CD1c-positive myeloid dendritic cell (primary cell): ENCODE measurements at regions not wholly inside any gene's neighbourhood (a gene's known extent, or its start where the extent isn't known, plus 50 kb on each side); places are given as distances from the start of the nearest gene placed in this dataset.
A peak's percentile ranks its signal among the peaks of the same experiment; 100 is the strongest.
"Not testable (repeated sequence)": the region's sequence is repeated elsewhere in the genome, so short reads cannot be mapped to it uniquely, and the experiment has no call there.

ENCODE experiments used
- DNase-seq: peaks from one replicate; pipeline ENCODE4 v3.0.0-alpha.2; 2016; ENCODE audit errors: extremely low spot score

DNA sequence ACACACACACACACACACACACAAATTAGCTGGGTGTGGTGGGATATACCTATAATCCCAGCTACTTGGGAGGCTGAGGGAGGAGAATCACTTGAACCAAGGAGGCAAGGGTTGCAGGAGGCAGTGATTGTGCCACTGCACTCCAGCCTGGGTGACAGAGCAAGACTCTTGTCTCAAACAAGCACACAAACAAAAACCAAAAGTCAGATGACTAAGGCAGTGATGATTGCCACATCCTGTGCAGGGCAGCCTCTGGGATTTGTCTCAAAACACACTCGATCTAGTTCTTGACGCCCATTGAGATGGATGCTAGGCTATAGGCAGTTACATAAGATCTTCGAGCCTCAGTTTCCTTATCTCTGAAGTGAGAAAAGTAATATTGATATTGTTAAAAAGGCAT is 183.1 kb upstream of the NOTCH2NLA start:
- not testable (repeated sequence) for DNase-seq

DNA sequence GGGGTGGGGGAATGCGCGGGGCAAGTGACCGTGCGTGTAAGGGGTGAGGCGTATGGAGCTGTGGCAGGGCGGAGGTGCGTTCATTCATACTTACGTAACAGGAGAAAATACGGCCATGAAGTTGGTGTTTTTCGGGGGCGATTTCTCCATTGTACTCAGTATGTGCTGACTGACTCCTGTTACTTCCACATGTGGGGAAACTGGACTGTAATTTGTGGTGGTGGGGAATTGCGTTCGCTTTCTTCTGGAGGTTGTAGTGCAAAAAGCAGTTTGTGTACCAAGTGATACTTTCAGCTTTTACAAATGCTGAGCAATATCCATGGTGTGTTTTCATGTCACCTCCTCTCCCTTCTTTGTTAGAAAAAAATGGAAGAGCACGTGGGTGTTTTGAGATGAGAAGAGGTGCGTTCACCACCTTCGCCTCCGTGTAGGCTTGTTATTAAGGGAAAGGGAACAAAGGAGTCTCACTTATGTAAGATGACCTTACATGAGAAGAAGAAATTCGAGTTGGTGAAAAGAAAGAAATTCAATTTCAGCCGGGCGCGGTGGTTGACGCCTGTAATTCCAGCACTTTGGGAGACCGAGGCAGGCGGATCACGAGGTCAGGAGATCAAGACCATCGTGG is 181.1 kb upstream of the NOTCH2NLA start:
- peak; percentile 62 for DNase-seq

DNA sequence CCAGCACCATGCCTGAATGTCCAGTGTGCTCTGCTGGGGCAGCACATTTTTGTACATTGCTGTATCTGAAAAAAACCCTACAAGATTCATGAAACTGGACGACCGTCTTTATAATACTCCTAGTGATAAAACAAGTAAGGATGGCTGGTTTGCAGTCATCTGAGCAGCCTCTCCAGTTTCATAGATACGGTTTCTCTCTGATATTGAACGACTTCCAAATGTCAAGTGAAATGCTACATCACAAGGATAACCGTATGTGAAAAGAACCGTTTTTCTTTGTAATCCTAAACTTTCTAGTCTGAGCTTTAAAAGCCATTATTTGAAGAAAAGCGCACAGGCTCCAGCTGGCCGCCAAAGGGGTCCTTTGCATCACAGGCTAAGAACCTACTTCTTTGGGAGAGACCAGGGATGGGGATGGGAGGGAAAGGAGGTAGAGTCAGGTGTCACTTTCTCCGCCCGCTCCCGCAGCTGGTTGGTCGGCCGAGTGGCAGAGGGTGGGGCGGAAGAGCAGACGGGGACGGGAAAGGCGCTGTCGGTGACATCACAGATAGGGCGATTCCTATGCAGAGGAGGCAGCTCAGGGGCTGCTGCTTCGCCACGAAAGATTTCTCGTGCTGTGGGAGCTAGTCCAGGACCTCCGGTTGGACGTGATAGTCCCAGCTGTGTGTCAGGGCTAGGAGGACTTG is 180.4 kb upstream of the NOTCH2NLA start:
- not testable (repeated sequence) for DNase-seq

DNA sequence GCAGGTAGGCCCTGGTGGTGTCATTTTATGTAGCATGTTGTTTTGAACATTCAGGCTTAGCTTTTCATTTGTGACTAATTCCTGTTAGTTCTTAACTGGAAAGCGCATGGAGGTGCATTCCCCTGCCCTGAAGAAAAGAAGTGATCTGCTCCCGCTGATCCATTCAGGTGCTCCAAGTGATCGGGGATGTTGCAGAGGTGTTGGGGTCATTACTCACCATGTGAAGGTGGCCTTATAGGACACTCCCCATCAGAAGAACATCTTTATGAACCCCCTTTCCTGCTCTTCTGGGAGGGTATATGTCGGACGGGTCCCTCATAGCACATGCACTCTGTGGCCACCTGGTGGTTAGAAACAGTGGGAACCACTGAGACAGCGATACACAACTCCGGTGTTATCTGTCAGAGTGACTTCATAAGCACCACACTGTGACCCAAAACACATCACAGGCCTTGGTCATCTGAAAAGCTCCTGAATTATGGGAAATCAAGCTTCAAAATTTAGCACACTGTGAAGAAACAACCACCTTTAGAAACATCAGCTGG is 172.5 kb upstream of the NOTCH2NLA start:
- peak; percentile 1 for DNase-seq

DNA sequence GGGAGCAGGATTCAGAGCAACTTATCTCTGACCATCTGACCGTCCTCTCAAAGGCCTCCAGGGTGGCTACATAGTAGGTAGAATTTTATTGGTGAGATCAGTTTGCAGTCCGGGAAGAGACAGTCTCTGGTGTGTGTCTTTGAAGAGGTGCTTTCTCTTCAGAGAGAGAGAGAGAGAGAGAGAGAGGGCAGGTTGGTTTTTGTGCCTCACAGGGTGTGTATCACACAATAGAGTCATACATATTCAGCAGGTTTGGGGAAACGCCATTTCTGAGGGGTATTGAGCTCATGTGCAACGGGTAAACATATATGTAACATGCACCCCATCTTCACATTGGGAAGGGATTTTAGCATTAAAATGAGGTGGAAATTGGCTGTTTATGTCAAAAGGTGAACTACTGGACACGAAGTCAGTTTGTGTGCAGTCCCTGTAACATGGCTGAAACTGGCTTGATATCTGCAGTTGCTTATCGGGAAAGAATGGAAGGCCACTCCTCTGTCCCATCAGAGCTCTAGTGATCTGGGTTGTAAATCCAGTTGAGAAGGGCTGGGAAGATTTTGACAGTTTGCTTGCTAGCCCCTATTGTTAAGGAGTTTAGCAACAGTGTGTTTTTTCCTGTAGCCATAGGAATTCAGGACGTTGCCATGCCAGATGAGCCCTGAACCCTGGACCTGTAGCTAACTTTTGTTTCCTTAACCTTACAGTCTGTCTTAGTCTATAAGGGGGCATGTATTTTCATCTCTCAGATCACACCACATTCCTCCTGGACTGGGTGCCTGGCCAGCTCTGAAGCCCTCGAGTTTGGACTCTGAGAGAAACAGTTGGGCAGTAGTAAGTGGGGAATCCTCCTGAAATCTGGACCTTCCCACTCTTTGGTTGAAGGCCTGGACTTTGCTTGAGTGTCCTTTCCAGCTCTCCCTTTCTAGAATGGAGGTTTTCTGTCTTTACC is 171.6 kb upstream of the NOTCH2NLA start:
- DNase-seq, result not testable (repeated sequence)

DNA sequence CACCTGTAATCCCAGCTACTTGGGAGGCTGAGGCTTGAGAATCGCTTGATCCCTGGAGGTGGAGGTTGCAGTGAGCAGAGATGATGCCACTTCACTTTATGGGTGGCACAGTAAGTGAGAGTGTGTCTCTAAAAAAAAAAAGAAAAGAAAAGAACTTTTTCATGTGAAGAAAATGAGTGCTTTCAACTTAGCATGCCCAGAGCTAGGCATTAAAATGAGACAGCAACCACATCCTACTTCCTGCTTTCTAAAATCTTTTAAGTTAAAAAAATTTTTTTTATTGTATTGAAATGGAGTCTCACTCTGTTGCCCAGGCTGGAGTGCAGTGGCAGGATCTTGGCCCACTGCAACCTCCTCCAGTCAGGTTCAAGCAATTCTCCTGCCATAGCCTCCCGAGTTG is 170.4 kb upstream of the NOTCH2NLA start:
- DNase-seq, result not testable (repeated sequence)

DNA sequence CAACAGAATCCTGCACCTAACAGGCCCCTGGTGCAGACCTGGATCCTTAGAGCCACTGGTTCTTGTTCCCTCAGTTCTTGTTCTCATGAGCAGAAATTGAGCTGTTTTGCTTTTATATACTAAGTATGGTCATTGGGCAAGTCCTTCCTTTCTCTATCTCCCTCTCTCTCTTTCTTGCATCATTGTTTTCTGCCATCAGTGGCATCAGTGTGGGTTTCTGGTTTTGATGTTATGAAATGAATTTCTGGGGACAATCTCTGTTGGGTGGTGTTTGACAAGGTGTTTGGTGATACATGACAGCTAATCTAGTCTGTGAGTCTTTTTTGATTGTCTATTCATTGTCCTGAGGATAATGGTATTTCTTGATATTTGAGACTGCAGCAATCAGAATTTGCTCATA is 168.0 kb upstream of the NOTCH2NLA start:
- DNase-seq, result not testable (repeated sequence)

DNA sequence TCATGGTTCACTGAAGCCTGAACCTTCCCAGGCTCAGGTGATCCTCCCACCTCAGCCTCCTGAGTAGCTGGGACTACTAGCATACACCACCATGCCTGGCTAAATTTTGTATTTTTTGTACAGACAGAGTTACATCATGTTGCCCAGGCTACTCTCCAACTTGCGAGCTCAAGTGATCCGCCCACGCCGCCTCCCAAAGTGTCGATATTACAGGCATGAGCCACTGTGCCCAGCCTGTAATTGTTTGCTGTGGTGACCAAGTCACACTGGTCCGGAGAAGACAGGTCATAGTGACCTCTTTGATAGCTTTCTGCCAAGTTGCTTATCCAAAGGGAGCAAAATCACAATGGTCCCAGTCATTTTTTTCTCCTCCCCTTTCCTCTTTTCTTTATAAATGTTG is 167.4 kb upstream of the NOTCH2NLA start:
- DNase-seq, result not testable (repeated sequence)

DNA sequence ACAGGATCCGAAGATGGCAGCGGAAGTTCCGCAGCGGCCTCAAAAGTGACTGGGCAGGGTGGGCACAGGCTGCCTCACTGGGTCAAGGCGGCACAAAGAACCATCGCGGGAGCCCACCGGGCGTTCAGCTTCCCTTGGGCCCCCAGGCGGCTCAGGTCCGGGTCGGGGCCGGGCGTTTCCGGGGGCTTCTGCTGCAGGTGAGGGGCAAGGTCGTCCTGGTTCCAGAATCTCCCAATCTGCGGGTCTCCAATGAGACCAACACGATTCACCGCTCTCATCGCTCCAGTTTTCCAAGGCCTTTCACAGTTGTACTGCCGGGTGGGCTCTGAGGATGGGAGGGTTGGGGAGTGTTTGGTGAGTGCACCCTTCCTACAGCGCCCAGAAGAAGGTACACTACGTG is 165.0 kb upstream of the NOTCH2NLA start:
- not testable (repeated sequence) for DNase-seq

DNA sequence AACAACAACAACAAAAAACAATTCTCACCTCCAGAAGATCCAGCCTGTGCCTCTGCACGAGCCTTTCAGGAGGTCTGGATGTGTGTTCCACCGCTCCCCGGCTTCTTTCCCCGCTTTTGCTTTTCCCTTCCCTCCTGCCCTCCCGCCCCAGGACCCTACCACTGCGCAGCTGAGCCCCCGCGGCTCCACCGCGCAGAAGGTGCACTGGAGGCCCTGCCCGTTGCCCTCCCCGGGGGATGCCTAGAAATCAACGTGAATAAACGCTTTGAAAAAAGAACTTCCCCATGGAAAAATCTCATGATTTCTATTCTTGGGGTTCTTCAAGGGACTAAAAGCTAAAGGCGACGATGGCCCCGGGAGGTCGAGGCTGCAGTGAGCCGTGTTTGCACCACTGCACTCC is 164.3 kb upstream of the NOTCH2NLA start:
- DNase-seq, result not testable (repeated sequence)

DNA sequence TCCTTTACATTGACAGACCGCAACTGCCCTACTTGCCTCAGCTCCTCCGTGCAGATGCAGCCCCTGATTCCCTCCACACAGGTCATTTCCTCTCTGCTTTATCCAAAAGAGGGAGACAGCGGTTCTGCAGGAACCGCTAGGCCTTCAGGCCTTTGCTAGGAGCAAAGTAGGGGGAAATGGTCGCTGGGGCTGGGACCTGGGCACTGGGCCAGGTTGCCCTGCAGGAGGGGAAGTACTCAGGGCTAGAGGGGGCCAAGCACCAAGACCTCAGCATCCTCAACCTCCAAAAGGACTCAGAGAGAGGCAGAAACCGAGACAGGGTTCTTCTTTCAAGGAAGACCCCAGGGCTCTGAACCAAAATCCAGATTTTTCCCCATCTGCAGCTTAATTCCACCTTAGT is 160.4 kb upstream of the NOTCH2NLA start:
- DNase-seq, result peak; percentile 10

DNA sequence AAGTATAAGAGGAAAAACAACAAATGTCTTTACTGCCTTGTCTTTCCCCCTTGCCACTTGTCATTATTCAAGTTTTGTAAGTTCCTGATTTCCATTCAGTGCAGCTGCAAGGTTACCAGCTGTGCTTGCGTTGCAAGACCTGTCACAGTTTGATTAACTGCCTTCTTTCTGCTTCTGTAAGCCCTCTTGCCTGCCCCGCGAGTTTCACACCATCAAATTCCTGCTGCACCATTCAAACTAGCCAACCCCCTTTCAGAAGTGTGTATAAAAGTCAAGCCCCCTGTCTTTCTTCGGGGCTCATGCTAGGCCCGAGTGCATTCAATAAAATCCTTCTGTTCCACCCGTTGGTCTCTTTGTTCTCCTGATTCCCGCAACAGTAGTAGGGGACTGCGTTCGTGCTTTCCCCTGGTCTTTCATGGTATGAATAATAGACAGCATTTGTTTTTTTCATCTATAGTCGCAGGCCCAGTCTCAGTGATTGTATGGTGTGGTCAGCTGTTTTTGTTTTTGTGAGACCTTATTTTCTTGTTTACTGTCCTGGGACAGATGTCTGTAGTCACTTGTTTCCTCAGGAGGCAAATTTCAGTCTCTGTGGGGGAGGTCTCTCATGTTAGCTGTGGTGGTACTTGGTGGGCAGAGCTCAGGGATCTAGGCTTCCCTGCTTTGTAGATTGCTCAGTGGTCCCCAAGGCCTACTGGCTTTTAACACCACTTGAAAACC is 159.1 kb upstream of the NOTCH2NLA start:
- DNase-seq, result peak; percentile 43

DNA sequence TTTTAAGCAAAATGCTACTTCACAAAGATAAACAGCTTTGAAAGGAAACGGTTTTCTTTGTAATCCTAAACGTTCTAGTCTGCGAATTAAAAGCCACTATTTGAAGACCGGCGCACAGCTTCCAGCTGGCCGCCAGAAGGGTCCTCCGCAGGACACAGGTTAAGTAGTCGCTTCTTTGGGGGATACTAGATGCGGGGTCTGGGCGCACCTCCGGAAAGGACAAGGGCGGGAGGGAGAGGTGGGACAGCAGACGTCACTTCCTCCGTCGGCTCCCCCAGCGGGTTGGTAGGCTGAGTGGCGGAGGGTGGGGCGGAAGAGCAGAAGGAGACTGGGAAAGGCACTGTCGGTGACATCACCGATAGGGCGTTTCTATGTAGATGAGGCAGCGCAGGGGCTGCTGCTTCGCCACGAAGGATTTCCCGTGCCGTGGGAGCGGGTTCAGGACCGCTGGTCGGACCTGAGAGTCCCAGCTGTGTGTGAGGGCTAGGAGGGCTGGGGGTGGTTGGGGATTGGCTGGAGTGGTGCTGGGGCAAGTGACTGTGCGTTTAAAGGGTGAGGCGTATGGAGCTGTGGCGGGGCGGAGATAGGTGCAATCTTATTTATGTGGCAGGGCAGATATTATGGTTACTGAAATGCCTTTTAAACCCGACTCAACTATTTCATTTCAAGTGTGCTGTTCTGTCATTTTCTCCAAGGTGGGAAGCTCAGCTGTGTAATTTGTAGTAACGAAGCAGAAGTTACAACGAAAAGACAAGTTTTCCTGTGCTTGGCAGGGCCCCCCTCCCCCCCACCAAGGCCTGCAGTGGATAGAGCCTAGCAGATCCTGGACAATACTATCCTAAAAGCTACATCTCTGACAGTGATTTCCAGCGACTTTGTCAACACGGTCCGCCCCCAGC is 158.3 kb upstream of the NOTCH2NLA start:
- peak; percentile 93 for DNase-seq

DNA sequence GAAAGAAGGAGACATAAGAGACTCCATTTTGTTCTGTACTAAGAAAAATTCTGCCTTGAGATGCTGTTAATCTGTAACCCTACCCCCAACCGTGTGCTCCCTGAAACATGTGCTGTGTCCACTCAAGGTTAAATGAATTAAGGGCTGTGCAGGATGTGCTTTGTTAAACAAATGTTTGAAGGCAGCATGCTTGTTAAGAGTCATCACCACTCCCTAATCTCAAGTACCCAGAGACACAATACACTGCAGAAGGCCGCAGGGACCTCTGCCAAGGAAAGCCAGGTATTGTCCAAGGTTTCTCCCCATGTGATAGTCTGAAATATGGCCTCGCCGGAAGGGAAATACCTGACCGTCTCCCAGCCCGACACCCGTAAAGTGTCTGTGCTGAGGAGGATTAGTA is 152.4 kb upstream of the NOTCH2NLA start:
- DNase-seq, result not testable (repeated sequence)

DNA sequence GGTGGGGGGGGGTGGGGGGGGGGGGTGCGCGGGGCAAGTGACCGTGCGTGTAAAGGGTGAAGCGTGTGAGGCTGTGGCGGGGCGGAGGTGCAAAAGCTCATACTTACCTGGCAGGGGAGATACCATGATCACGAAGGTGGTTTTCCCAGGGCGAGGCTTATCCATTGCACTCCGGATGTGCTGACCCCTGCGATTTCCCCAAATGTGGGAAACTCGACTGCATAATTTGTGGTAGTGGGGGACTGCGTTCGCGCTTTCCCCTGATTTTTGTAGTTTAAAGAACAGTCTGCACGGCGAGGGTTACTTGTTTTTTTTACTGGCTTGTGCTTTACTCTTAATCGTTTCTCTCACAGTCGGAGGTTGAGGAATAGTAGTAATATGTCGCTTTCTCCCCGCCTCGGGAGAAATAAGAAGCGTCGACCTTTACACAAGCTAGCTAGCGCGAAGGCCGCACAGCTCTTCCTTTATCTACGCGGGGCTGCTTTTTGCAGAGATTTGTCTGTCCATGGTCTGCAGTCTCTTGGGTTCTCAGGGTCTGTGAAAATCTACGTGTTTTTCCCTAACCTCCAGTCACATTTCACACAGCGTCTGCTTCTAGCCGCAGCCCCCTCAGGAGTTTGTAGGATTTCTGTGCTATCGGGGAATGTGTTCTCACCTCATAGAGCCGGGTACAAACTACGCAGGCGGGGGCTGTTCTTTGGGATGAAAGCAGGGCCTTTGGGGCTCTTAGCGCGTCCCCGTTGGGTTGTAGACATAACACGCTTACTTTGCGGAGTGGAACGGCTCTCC is 148.1 kb upstream of the NOTCH2NLA start:
- peak; percentile 98 for DNase-seq

DNA sequence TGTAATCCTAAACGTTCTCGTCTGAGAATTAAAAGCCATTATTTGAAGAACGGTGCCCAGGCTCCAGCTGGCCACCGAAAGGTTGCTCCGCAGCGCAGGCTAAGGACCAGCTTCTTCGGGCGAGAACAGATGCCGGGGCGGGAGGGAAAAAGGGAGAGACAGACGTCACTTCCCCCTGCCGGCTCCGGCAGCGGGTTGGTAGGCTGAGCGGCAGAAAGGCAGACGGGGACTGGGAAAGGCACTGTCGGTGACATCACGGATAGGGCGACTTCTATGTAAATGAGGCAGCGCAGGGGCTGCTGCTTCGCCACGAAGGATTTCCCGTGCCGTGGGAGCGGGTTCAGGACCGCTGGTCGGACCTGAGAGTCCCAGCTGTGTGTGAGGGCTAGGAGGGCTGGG is 147.5 kb upstream of the NOTCH2NLA start:
- peak; percentile 75 for DNase-seq

DNA sequence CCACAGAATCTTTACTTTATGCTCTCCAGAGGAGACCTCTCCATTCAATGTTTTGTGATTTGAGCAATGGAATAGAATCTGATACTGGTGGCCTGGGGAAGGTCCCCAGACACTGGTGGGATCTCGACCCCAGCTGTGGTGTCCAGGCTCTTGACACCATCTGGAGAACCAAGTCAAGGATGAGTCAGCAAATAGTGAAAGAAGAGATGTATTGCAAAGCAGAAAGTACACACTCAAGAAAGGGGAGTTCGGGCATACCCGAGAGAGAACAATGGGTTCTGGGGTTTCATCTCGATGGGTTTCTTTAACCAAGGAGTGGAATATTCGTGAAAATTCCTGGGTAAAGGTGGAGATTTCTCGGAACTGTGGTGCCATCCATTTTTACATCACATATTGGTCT is 146.3 kb upstream of the NOTCH2NLA start:
- not testable (repeated sequence) for DNase-seq

DNA sequence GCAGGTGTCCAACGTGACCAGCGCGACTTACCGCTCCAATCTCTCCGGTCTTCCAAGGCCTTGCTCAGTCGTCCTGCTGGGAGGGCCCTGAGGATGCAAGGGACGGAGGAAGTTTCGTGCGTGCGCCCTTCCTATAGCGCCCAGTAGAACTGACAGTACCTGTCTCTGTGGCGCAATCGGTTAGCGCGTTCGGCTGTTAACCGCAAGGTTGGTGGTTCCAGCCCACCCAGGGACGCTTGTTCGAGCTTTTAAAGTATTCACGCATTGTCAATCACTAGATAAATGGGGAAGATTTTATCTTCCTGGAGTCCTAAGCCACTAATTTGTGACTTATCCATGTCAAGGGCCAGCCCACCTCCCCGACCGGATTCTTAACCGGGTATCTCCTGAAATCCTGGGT is 141.1 kb upstream of the NOTCH2NLA start:
- peak; percentile 4 for DNase-seq

DNA sequence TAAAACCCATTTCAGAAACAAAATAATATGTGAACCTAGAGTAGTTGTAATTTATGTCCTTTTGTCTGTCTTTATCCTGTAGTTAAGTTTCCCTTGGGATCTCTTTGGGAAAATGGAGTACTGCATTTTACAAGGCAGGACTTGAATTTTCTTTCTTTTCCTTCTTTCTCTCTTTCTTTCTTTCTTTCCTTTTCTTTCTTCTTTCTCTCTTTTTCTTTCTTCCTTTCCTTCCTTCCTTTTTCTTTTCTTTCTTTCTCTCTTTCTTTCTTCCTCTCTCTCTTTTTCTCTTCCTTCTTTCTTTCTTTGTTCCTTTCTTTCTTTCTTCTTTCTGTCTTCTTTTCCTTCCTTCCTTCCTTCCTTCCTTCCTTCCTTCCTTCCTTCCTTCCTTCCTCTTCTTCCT is 126.6 kb upstream of the NOTCH2NLA start:
- DNase-seq, result not testable (repeated sequence)

DNA sequence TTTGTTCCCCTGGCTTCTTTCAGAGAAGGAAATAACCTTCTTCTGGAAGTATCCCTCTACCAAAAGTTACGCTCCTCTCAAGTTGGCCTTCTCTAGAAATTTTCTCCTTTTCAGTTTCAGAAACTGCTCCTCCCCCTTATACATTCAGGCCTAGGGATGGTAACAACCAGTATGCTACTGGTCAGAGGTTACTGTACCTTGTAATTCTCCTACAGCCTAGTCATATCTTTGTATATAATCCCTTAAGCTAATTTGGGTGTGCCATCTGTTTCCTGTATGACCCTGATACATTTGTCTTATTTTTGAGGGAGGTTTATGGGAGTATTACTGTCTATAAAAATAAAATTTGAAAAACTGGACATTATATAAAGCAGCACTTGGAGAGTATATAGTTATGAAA is 98.0 kb upstream of the NOTCH2NLA start:
- not testable (repeated sequence) for DNase-seq
